CD4-positive, alpha-beta T cell (primary cell): ENCODE measurements at regions not wholly inside any gene's neighbourhood (a gene's known extent, or its start where the extent isn't known, plus 50 kb on each side); places are given as distances from the start of the nearest gene placed in this dataset.

Experiments used
- ATAC-seq: fragments of 200-7000 bp; cut with Tn5 transposase; one replicate; pipeline ENCODE4 v1.10.0; 2022; ENCODE audit warnings: mild to moderate bottlenecking; ENCODE audit not compliant: poor library complexity
- CTCF ChIA-PET: fragments of 350-600 bp; sonication (Branson Sonifier 250); formaldehyde crosslinking; loops from one replicate; lab custom pipeline; 2021; ENCODE audit warnings: antibody characterized with exemption, inconsistent platforms; lab: Charles Lee
- POLR2A ChIA-PET: fragments of 350-600 bp; sonication (Branson Sonifier 250); formaldehyde crosslinking; loops from one replicate; lab custom pipeline; 2021; ENCODE audit warnings: antibody characterized with exemption, inconsistent platforms; lab: Charles Lee
- DNase-seq, 14 experiments: peaks; one replicate each; pipeline ENCODE4 v3.0.0-alpha.2; 2013 to 2020; ENCODE audit warnings: mixed read lengths in 2 of 14
- H3K27ac ChIP-seq, 2 donors: one replicate each; pipeline versions ENCODE4 v1.5.1 to v1.7.0; 2013; ENCODE audit warnings: low read length in 2 of 2, low read depth in 1 of 2, mild to moderate bottlenecking in 1 of 2
- H3K27me3 ChIP-seq, 2 experiments: 1 replicate in 1 of 2; 2 replicates in 1 of 2; pipeline versions ENCODE4 v1.6.1 to v1.7.0; 2013; ENCODE audit warnings: low read length in 2 of 2, control low read depth in 1 of 2, mild to moderate bottlenecking in 1 of 2, moderate library complexity in 1 of 2; ENCODE audit not compliant: insufficient read depth in 2 of 2, control insufficient read depth in 1 of 2
- H3K36me3 ChIP-seq: one replicate; pipeline ENCODE4 v1.6.1; 2013; ENCODE audit warnings: low read length, control low read depth; ENCODE audit not compliant: insufficient read depth
- H3K4me1 ChIP-seq: one replicate; pipeline ENCODE4 v1.6.1; 2013; ENCODE audit warnings: low read length, control low read depth; ENCODE audit not compliant: insufficient read depth
- H3K4me3 ChIP-seq: one replicate; pipeline ENCODE4 v1.5.1; 2013; ENCODE audit warnings: mild to moderate bottlenecking, low read length, moderate library complexity
- H3K9me3 ChIP-seq, 2 experiments: 1 replicate in 1 of 2; 2 replicates in 1 of 2; pipeline versions ENCODE4 v1.6.1 to v1.7.0; 2013; ENCODE audit warnings: low read length in 2 of 2, mild to moderate bottlenecking in 2 of 2, control low read depth in 1 of 2, moderate library complexity in 1 of 2; ENCODE audit not compliant: control insufficient read depth in 1 of 2, insufficient read depth in 1 of 2
- H3K27ac Mint-ChIP-seq: one replicate; pipeline ENCODE4 v1.8.0; 2020; ENCODE audit warnings: mixed read lengths
- H3K27me3 Mint-ChIP-seq: one replicate; pipeline ENCODE4 v1.8.0; 2021; ENCODE audit warnings: mixed read lengths
- H3K36me3 Mint-ChIP-seq: one replicate; pipeline ENCODE4 v1.8.0; 2021; ENCODE audit warnings: low read depth, mixed read lengths
- H3K4me1 Mint-ChIP-seq: one replicate; pipeline ENCODE4 v1.8.0; 2021; ENCODE audit warnings: low read depth, mixed read lengths
- H3K4me3 Mint-ChIP-seq: one replicate; pipeline ENCODE4 v1.8.0; 2020; ENCODE audit warnings: mild to moderate bottlenecking, mixed read lengths
- H3K9me3 Mint-ChIP-seq: one replicate; pipeline ENCODE4 v1.8.0; 2020; ENCODE audit warnings: mixed read lengths
- intact Hi-C, 2 experiments: fragments of 100-400 bp; cut with DNase I in 1 of 2; cut with micrococcal nuclease in 1 of 2; formaldehyde crosslinking; loops; one replicate each; pipeline versions ENCODE4 v1.15.1 to v1.9.0; 2023 to 2025; cut with DNase I, micrococcal nuclease
- TF ChIP-seq, protein P1 (sequence below): fragments of 200-600 bp; IDR thresholded peaks from one replicate; pipeline ENCODE4 v1.8.0; 2022; ENCODE audit warnings: antibody characterized with exemption, mild to moderate bottlenecking

GRCh38 chrX:150298841-150299551 lies 64.1 kb upstream of the MAMLD1 start:
- Histone ChIP-seq H3K27ac (no peak overlapping the region), H3K36me3 (no peaks in the 10 kb centered on the region), H3K4me1 (no peaks in the 10 kb centered on the region), H3K4me3 (no peak overlapping the region), H3K27me3 (no peaks in the 10 kb centered on the region), H3K9me3 (no peaks in the 10 kb centered on the region)
- TF ChIP-seq, protein P1, sequence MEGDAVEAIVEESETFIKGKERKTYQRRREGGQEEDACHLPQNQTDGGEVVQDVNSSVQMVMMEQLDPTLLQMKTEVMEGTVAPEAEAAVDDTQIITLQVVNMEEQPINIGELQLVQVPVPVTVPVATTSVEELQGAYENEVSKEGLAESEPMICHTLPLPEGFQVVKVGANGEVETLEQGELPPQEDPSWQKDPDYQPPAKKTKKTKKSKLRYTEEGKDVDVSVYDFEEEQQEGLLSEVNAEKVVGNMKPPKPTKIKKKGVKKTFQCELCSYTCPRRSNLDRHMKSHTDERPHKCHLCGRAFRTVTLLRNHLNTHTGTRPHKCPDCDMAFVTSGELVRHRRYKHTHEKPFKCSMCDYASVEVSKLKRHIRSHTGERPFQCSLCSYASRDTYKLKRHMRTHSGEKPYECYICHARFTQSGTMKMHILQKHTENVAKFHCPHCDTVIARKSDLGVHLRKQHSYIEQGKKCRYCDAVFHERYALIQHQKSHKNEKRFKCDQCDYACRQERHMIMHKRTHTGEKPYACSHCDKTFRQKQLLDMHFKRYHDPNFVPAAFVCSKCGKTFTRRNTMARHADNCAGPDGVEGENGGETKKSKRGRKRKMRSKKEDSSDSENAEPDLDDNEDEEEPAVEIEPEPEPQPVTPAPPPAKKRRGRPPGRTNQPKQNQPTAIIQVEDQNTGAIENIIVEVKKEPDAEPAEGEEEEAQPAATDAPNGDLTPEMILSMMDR, result no peak
- Mint-ChIP-seq H3K9me3 (no peaks in the 10 kb centered on the region), H3K4me3 (no peak overlapping the region), H3K27ac (no peak overlapping the region), H3K36me3 (no peaks in the 10 kb centered on the region), H3K27me3 (no peaks in the 10 kb centered on the region), H3K4me1 (no peaks in the 10 kb centered on the region)
- no peak for DNase-seq
- CTCF ChIA-PET, result no interaction called here
- POLR2A ChIA-PET, result no interaction called here
- no peak for ATAC-seq
- intact Hi-C loops, result no loop called here

GRCh38 chrX:150299579-150299978 lies 63.5 kb upstream of the MAMLD1 start:
- no peaks in the 10 kb centered on the region for H3K27me3 ChIP-seq
- DNase-seq (no peak), ATAC-seq (no peak)
- Mint-ChIP-seq H3K4me3 (no peak overlapping the region), H3K36me3 (no peaks in the 10 kb centered on the region), H3K4me1 (no peaks in the 10 kb centered on the region), H3K27ac (no peak overlapping the region), H3K9me3 (no peaks in the 10 kb centered on the region), H3K27me3 (no peaks in the 10 kb centered on the region)
- H3K4me1 ChIP-seq, result no peaks in the 10 kb centered on the region
- ChIA-PET POLR2A (no interaction called here), CTCF (no interaction called here)
- TF ChIP-seq, protein P1, result no peak
- no peaks in the 10 kb centered on the region for H3K36me3 ChIP-seq
- no peak overlapping the region for H3K27ac ChIP-seq
- intact Hi-C loops, result no loop called here
- no peak overlapping the region for H3K4me3 ChIP-seq
- H3K9me3 ChIP-seq, result no peaks in the 10 kb centered on the region

DNA sequence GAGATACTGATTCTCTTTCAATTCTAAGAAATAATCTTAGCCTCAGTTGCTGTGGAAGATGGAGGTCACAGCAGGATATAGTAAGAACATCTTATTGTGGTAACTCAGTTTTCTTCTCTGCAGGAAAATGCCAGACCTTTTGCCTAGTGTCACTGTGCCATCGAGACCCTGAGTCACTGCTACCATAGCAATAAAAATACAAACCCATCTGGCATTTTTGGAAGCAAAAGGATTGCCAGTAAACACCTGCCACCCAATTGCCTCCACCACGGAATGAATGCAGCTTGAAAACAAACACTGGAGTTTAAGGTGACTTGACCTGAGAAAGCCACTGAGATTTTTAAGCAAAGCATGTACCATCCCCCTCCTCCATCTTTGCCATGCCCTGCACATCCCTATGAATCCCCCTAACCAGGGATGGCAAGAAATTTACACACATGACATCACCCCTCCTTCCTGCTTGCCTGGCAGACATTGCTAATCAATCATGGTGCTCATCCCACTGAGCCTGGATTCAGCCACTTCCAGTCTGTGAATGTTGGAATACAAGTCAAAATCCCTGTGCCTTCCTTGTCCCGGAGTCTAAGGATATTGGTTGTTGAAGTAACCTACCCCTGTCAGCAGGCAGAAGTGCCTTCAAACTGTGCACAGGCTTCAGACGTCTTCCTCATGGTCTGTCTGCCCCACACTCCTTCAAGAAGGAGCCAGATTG lies 59.6 kb upstream of the MAMLD1 start:
- H3K27me3 Mint-ChIP-seq, result no peaks in the 10 kb centered on the region
- H3K36me3 Mint-ChIP-seq, result no peaks in the 10 kb centered on the region
- ChIA-PET POLR2A (no interaction called here), CTCF (no interaction called here)
- DNase-seq (no peak), ATAC-seq (no peak)
- Histone ChIP-seq H3K9me3 (no peaks in the 10 kb centered on the region), H3K27ac (no peak overlapping the region), H3K27me3 (no peaks in the 10 kb centered on the region), H3K4me3 (no peak overlapping the region), H3K4me1 (no peaks in the 10 kb centered on the region), H3K36me3 (no peaks in the 10 kb centered on the region)
- H3K9me3 Mint-ChIP-seq, result no peaks in the 10 kb centered on the region
- no peak overlapping the region for H3K4me3 Mint-ChIP-seq
- no peak overlapping the region for H3K27ac Mint-ChIP-seq
- no peaks in the 10 kb centered on the region for H3K4me1 Mint-ChIP-seq
- intact Hi-C loops, result no loop called here
- TF ChIP-seq, protein P1, result no peak
